ENCODE measurements at regions not wholly inside any gene's neighbourhood (a gene's known extent, or its start where the extent isn't known, plus 50 kb on each side); places are given as distances from the start of the nearest gene placed in this dataset.

DNA sequence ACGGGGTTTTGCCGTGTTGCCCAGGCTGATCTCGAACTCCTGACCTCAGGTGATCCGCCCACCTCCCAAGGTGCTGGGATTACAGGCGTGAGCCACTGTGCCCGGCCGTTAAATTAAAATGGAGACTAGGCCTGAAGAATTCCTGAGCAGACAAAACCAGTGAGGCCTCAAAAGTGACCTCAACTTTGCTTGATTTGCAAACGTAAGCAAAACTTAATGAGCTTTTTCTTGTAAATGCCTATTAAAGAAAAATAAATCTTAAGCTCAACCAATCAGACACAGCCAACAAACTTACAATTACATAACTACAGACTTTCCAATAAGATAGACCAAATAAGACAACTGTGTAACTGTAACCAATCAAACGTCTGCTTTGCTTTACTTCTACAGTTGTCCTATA is 111.3 kb upstream of the SEMA6A start:
- TF ChIP-seq FOXA1 (IDR thresholded peaks at IDR 0.05) (no peak), SP1 (IDR thresholded peaks at IDR 0.05) (no peak), ARNT (IDR thresholded peaks at IDR 0.05) (no peak), HDGF (IDR thresholded peaks at IDR 0.05; ENCODE audit: borderline replicate concordance) (no peak), FOXM1 (IDR thresholded peaks at IDR 0.05; ENCODE audit: borderline replicate concordance) (no peak), ELF4 (IDR thresholded peaks at IDR 0.05) (no peak), NFRKB (IDR thresholded peaks at IDR 0.05) (no peak), FOXK2 (IDR thresholded peaks at IDR 0.05) (no peak)

Measured in HEK293T (cell line).